HG02973 (cell line): ENCODE measurements at regions not wholly inside any gene's neighbourhood (a gene's known extent, or its start where the extent isn't known, plus 50 kb on each side); places are given as distances from the start of the nearest gene placed in this dataset.
"Not testable (repeated sequence)": the region's sequence is repeated elsewhere in the genome, so short reads cannot be mapped to it uniquely, and the experiment has no call there.

Source experiments
- ATAC-seq: cut with Tn5 transposase; IDR thresholded peaks from one replicate; pipeline ENCODE4 v1.9.1; 2021; ENCODE audit warnings: moderate library complexity; ENCODE audit not compliant: unreplicated experiment

- ATAC-seq: no peak
These were observed 628.0 kb downstream of the EFNB2 start for GRCh38 chr13:105907319-105908019.

GRCh38 chr13:105906746-105907145, 628.7 kb downstream of the EFNB2 start:
- ATAC-seq: no peak

- ATAC-seq: no peak
These were observed 631.3 kb downstream of the EFNB2 start for GRCh38 chr13:105904034-105904742.

GRCh38 chr13:105902396-105902795, 633.1 kb downstream of the EFNB2 start:
- ATAC-seq: no peak

GRCh38 chr13:105897575-105897974, 637.9 kb downstream of the EFNB2 start:
- no peak for ATAC-seq

- no peak for ATAC-seq
These were observed 640.8 kb downstream of the EFNB2 start for GRCh38 chr13:105894697-105895096.

- ATAC-seq: no peak
These were observed 645.0 kb downstream of the EFNB2 start for GRCh38 chr13:105890509-105890908.

GRCh38 chr13:105878119-105878700, 657.3 kb downstream of the EFNB2 start:
- no peak for ATAC-seq

GRCh38 chr13:105874814-105875213, 660.6 kb downstream of the EFNB2 start:
- ATAC-seq: no peak

GRCh38 chr13:105871768-105872167, 663.7 kb downstream of the EFNB2 start:
- no peak for ATAC-seq

GRCh38 chr13:105871326-105871725, 664.1 kb downstream of the EFNB2 start:
- ATAC-seq: no peak

GRCh38 chr13:105863300-105863920, 672.1 kb downstream of the EFNB2 start:
- no peak for ATAC-seq

GRCh38 chr13:105848494-105848893, 687.0 kb downstream of the EFNB2 start:
- no peak for ATAC-seq

GRCh38 chr13:105847527-105848291, 687.8 kb downstream of the EFNB2 start:
- ATAC-seq: no peak

GRCh38 chr13:105846923-105847322, 688.5 kb downstream of the EFNB2 start:
- no peak for ATAC-seq

GRCh38 chr13:105841286-105841685, 694.2 kb downstream of the EFNB2 start:
- no peak for ATAC-seq

- ATAC-seq: no peak
These were observed 697.2 kb downstream of the EFNB2 start for GRCh38 chr13:105838231-105838630.

GRCh38 chr13:105837295-105837694, 698.2 kb downstream of the EFNB2 start:
- ATAC-seq: not testable (repeated sequence)

- ATAC-seq: no peak
These were observed 704.6 kb downstream of the EFNB2 start for GRCh38 chr13:105830821-105831220.

GRCh38 chr13:105827111-105827809, 708.2 kb downstream of the EFNB2 start:
- ATAC-seq: no peak
